Urothelium cell line (cell line): ENCODE measurements at regions not wholly inside any gene's neighbourhood (a gene's known extent, or its start where the extent isn't known, plus 50 kb on each side); places are given as distances from the start of the nearest gene placed in this dataset.
"Not testable (repeated sequence)": the region's sequence is repeated elsewhere in the genome, so short reads cannot be mapped to it uniquely, and the experiment has no call there.

Source experiments
- DNase-seq: peaks from one replicate; pipeline ENCODE4 v3.0.0; 2011; ENCODE audit warnings: low spot score, mixed read lengths
- FAIRE-seq: peaks from 2 replicates; lab custom pipeline; 2011; peaks lifted over from hg19 to GRCh38; lab: Jason Lieb, UNC

GRCh38 chr5:145467446-145467845 lies 367.7 kb downstream of the PRELID2 start:
- FAIRE-seq = no peak
- DNase-seq = no peak

- FAIRE-seq (no peak), DNase-seq (no peak)
Observed at GRCh38 chr5:145466533-145466932, 368.6 kb downstream of the PRELID2 start.

GRCh38 chr5:145465474-145466263 lies 369.5 kb downstream of the PRELID2 start:
- no peak for DNase-seq
- FAIRE-seq = no peak

GRCh38 chr5:145464171-145464570 lies 371.0 kb downstream of the PRELID2 start:
- FAIRE-seq = no peak
- no peak for DNase-seq

GRCh38 chr5:145463634-145464033 lies 371.5 kb downstream of the PRELID2 start:
- DNase-seq (no peak), FAIRE-seq (no peak)

GRCh38 chr5:145462525-145462924 lies 372.6 kb downstream of the PRELID2 start:
- FAIRE-seq = no peak
- DNase-seq = no peak

GRCh38 chr5:145450286-145450885 lies 384.8 kb downstream of the PRELID2 start:
- FAIRE-seq = no peak
- DNase-seq = no peak

- DNase-seq (no peak), FAIRE-seq (no peak)
Observed at GRCh38 chr5:145449794-145450193, 385.3 kb downstream of the PRELID2 start.

GRCh38 chr5:145446875-145447274 lies 388.3 kb downstream of the PRELID2 start:
- FAIRE-seq, DNase-seq: not testable (repeated sequence)

GRCh38 chr5:145446412-145446811 lies 388.7 kb downstream of the PRELID2 start:
- DNase-seq (no peak), FAIRE-seq (no peak)

- no peak for DNase-seq
- FAIRE-seq = no peak
Observed at GRCh38 chr5:145445027-145445426, 390.1 kb downstream of the PRELID2 start.

GRCh38 chr5:145443964-145444363 lies 391.2 kb downstream of the PRELID2 start:
- DNase-seq (no peak), FAIRE-seq (no peak)

GRCh38 chr5:145443366-145443765 lies 391.8 kb downstream of the PRELID2 start:
- no peak for FAIRE-seq

GRCh38 chr5:145442661-145443060 lies 392.5 kb downstream of the PRELID2 start:
- FAIRE-seq, DNase-seq: not testable (repeated sequence)

More at GRCh38 chr5:145443366-145443765, 391.8 kb downstream of the PRELID2 start:
- no peak for DNase-seq

- no peak for DNase-seq
- FAIRE-seq = no peak
Observed at GRCh38 chr5:145441228-145441627, 393.9 kb downstream of the PRELID2 start.

- FAIRE-seq (no peak), DNase-seq (no peak)
Observed at GRCh38 chr5:145437627-145438026, 397.5 kb downstream of the PRELID2 start.

- no peak for FAIRE-seq
- DNase-seq = no peak
Observed at GRCh38 chr5:145433077-145433476, 402.1 kb downstream of the PRELID2 start.

- DNase-seq (no peak), FAIRE-seq (no peak)
Observed at GRCh38 chr5:145429170-145429569, 406.0 kb downstream of the PRELID2 start.

GRCh38 chr5:145408048-145408341 lies 427.1 kb downstream of the PRELID2 start:
- DNase-seq (no peak), FAIRE-seq (no peak)

- DNase-seq (no peak), FAIRE-seq (no peak)
Observed at GRCh38 chr5:145407300-145408047, 427.7 kb downstream of the PRELID2 start.

- FAIRE-seq (no peak), DNase-seq (no peak)
Observed at GRCh38 chr5:145403992-145404391, 431.1 kb downstream of the PRELID2 start.

GRCh38 chr5:145396888-145397287 lies 438.3 kb downstream of the PRELID2 start:
- FAIRE-seq = no peak
- no peak for DNase-seq
